Right hindlimb (tissue), 1 donor: ENCODE measurements at regions not wholly inside any gene's neighbourhood (a gene's known extent, or its start where the extent isn't known, plus 50 kb on each side); places are given as distances from the start of the nearest gene placed in this dataset.
"Not testable (repeated sequence)": the region's sequence is repeated elsewhere in the genome, so short reads cannot be mapped to it uniquely, and the experiment has no call there.

Experiments used
- DNase-seq: peaks from one replicate; pipeline ENCODE4 v3.0.0-alpha.2; 2018

DNA sequence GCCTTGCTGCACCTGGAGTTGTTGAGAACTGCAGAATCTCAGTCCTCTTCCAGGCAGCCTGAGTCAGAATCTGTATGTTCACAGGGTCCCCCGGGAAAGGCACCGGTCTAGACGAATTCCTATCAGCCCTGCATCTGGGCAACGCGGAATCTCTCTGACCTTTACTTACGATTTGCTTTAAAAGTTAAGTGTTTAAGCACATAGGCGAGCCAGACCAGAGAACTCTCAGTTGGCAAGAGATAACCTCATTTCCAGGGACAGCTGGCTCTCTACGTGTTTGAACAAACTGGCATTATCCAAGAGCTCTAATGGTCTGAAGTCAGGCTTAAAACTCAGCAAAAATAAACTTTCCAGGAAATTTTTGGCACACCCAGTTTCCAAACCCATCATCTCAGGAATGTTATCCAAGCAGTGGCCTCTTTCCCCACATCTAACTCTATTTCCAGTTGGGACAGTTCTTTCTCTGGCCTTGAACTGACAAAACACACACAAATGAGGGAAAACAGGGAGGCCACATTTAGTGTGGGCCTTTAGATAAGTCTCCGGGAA is 53.4 kb downstream of the HES1 start:
- DNase-seq: peak; percentile 74

DNA sequence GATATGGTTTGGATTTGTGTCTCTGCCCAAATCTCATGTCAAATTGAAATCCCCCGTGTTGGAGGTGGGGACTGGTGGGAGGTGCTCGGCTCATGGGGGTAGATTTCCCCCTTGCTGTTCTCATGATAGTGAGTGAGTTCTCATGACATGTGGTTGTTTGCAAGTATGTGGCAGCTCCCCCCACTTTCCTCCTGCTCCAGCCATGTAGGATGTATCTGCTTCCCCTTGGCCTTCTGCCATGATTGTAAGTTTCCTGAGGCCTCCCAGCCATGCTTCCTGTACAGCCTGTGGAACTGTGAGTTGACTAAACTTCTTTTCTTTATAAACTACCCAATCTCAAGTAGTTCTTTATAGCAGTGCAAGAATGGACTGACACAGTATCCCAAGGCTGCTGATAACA is 55.9 kb downstream of the HES1 start:
- DNase-seq: not testable (repeated sequence)

- DNase-seq: no peak
These were observed 58.3 kb downstream of the HES1 start for GRCh38 chr3:194194051-194194756.

DNA sequence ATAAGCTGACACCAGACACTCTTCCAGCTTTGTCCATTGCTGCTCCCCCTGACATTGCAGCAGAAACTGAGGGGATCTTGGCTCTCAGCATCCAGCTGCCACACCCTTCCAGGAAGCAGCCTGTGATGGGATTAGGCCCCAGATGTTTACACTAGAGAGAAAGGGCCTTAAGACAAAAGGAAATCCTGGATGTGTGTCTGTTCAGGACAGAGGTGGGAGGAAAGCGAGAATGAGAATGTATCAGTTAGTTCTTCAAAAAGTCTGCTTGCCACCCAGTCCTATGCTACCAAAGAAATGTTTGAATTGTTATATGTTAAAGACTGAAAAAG is 58.8 kb downstream of the HES1 start:
- no peak for DNase-seq

DNA sequence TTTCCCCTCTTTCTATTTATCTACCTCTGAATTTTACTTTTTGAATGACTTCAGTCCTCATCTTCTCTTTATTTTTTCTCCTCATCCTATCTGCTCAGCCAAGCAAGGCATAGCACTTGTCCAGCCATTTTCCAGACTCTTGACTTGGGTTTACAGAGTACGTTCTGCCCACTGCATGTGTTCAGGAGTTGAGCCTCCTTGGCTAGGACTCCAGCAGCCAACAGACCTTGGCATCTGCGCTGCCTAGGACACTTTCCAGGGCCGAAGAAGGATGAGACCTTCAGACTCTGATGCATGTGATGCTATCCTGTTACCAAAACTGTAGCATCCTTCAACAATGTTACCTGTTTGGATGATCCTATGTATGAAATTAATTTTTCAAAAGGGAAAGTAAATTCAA is 59.7 kb downstream of the HES1 start:
- DNase-seq: no peak

DNA sequence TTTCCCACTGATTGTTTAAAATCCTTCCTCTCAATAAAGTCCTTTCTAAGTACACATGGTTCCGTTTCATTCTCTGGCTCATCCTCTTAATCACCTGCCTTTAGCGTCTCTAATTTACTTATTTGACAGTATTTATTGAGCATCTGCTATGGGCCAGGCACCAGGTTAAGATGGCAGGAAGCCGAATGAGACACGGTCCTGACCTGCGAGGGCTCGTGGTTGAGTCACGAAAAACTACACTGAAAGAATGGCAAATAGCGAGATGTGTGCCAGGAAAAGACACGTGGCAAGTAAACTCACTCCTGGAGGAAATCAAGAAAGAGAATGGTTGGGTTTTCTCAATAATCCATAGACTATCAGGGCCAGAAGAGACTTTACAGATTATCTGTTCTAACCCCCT is 60.9 kb downstream of the HES1 start:
- DNase-seq: no peak

- no peak for DNase-seq
These were observed 61.5 kb downstream of the HES1 start for GRCh38 chr3:194197396-194197960.

- DNase-seq: no peak
These were observed 62.2 kb downstream of the HES1 start for GRCh38 chr3:194197981-194198695.

GRCh38 chr3:194198938-194199337 is 63.0 kb downstream of the HES1 start:
- no peak for DNase-seq

DNA sequence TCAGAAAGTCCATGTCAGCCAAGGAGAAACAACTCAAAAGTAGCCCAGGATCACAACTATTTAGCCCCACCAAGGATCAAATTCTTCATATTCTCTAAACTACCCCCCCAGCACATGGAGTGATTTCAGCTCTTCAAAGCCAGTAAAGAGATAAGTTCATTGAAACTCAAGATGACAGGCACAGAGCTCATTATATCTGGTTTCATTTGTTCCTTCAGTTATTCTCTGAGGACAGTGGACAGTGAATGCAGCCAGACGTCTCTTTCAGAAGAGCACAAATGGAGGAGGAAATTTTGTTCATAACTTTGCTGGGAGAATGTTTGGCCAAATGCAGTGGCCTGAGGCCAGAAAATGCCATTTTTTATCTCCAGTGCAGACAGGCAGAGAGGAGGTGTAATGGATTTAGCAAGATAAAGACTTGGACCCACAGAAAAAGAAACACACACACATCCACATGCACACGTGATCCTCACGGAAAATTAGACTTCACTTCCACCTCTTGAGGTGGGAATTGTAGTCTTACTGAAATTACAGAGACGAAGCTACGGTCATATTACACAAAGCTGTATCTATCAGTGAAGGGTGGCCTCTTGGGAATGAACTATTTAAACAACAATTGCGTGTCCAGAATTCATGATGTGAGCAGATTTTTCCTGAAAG is 64.6 kb downstream of the HES1 start:
- no peak for DNase-seq

DNA sequence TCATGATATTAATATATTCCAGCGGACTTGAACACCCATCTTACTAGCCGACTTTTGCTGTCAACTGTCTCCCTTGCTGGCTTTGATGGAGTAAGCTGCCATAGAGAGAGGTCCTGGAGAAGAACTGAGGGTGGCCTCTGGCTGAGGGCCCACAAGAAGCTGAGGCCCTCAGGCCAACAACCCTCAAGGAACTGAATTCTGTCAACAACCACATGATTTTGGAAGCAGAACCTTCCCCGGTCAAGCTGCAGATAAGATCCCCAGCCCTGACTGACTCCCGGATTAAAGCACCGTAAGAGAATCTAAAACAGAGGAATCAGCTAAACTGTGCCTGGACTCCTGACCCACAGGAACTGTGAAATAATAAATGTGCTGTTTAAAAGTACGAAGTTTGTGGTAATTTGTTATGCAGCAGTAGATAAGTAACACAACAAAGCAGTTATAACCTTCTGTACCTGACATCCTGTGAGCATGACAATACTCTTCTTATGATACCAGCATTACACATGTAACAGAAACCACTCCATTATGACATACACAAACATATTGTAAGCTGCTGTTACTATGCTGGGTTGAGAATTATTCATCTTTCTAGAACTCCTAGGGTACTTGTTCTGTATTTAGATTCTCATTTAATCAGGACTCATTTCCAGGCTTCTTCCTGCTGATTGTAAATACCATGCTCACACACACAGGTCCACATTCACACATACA is 66.2 kb downstream of the HES1 start:
- DNase-seq: no peak

DNA sequence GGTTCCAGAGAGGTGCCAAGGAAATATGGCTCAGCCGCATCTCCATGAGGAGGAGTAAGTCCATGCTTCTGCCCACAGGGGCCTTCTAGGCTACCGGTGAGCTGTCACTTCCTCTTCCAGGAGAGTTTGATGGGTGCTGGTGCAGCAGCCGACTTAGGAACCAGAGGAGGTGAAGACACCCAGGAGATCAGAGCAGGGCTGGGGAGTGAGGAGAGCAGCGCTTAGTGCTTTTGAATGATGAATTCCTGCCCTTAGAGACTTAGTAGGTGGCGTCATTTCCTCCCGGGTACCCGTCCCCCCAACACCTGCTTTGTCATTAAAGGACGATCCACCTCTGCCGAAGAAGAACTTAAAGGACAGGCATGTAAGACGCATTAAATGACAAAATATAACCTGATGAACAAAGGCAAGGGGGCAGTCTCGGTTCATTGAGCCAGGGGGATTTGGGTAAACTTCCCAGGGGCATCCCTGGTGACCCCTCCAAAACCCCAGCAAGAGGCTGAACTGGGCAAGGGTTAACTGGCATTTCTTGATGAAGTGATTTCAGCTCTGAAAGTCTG is 67.6 kb downstream of the HES1 start:
- no peak for DNase-seq

DNA sequence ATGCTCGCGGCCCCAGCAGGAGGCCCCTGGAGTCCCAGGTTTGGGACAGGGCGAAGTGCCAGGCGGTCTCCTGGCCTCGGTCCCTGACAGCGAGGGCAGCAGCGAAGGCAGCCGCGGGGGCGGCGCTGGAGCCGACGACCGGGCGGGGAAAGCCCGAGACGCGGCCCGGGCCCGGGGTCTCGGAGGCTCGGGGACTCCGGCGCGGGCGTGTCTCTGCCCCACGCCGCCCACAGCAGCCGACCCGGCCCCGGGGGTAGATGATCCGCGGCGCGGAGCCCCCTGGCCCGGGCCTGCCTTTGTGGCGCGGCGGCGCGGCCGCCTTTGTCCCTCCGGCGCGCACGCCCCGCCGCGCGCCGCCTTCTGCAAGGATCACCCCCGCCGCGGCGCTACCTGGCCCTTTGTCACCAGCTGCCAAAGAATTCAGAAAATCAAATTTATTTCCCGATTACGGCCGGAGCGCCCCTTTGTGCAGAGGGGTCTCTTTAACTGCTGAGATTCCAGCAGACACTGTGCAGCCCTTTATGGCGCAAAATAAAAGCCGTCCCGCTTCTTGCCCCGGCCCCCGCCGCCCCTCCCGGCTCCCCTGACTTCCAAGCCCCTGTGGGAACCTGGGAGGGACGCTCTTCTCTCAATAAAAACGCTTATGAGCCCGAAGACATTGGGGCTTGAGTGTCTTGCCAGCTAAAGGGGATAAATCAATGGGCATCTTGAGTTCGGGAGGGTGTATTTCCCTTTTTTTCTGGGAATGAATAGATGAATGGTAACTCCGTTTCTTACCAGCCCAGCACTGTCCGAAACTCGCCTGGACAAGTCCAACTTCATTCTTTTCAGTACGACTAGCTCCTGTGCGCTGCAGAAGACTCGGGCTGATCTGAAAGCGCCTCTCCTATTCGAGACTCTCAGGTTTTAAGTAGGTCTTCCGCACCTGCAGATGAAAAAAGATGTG is 68.4 kb downstream of the HES1 start:
- no peak for DNase-seq

- no peak for DNase-seq
These were observed 69.8 kb downstream of the HES1 start for GRCh38 chr3:194205675-194206133.

DNA sequence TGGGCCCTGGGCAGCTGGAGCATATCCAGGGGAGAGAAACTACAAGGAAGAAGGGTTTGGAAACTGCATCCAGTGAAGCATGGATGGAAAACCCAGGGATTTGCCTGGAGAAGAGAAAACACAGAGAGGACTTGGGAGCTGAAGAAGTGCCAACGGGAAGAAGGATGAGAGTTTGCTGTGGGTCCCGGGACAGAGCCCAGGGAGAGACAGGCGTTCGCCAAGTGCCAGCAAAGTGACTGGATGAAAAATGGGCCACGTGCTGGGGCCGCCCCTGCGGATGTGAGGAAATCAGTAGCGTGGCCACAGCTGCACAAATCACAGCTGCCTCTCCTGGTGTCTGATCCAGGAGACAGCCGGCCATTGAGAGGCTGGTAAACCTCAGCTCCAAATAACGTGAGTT is 70.4 kb downstream of the HES1 start:
- peak; percentile 88 for DNase-seq

- DNase-seq: no peak
These were observed 72.8 kb downstream of the HES1 start for GRCh38 chr3:194208709-194209108.

GRCh38 chr3:194212161-194212844 is 76.4 kb downstream of the HES1 start:
- DNase-seq: no peak

GRCh38 chr3:194212845-194213331 is 76.9 kb downstream of the HES1 start:
- DNase-seq: no peak

GRCh38 chr3:194215392-194215791 is 79.4 kb downstream of the HES1 start:
- no peak for DNase-seq

DNA sequence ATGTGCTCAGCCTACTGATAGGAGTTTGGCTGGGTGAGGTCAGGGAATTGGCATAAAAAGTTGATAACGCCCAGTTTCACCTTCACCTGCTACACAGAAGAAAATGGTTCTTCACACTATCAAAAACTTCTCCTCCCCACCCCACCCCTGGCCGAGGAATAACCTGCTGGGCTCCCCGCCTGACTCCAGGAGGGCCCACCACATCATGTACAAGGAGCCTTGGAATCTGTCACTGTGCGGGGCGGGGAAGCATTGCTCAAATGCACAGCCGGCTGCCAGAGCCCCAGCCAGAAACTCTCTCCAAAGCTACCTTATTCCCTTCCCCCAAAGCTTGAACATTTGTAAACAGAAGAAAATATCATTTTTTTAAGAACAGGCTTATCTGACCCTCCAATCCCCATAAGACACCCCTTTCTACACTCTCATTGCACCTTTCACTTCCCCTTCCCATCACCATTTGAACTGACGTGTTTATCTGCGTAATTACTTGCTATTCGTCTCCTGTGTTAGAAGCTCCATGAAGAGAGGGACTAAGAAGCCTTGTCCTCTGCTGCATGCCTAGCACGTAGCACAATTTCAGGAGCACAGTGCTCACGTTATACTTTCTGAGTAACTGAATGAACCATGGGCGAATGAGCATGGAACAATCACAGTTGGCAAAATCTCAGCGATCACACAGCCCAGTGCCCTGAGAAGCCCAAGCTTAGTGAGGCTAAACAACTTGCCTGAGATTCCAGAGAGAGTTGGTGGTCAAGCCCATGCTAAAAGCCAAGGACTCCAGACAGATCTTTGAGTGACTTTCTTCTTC is 82.9 kb downstream of the HES1 start:
- no peak for DNase-seq
